ENCODE measurements at regions not wholly inside any gene's neighbourhood (a gene's known extent, or its start where the extent isn't known, plus 50 kb on each side); places are given as distances from the start of the nearest gene placed in this dataset.

- no peak for DNase-seq (ENCODE audit: low read depth)
- Histone ChIP-seq H3K36me3 (ENCODE audit: control insufficient read depth, insufficient read depth, low read length) (no peaks in the 10 kb centered on the region), H3K4me3 (ENCODE audit: low read depth, low read length) (no peak overlapping the region), H3K27me3 (ENCODE audit: control insufficient read depth, insufficient read depth, low read length) (no peaks in the 10 kb centered on the region)
- TF ChIP-seq CTCF (IDR thresholded peaks at IDR 0.05; ENCODE audit: insufficient read depth, low read length, poor library complexity, severe bottlenecking) = no peak
These were observed 150.6 kb upstream of the SPACA7 start for GRCh38 chr13:112225429-112226090.

- Histone ChIP-seq H3K4me3 (ENCODE audit: low read depth, low read length) (no peak overlapping the region), H3K36me3 (ENCODE audit: control insufficient read depth, insufficient read depth, low read length) (no peaks in the 10 kb centered on the region), H3K27me3 (ENCODE audit: control insufficient read depth, insufficient read depth, low read length) (no peaks in the 10 kb centered on the region)
- no peak for TF ChIP-seq CTCF (IDR thresholded peaks at IDR 0.05; ENCODE audit: insufficient read depth, low read length, poor library complexity, severe bottlenecking)
- DNase-seq (ENCODE audit: low read depth) = no peak
These were observed 149.7 kb upstream of the SPACA7 start for GRCh38 chr13:112226320-112227002.

GRCh38 chr13:112227031-112227430 lies 149.1 kb upstream of the SPACA7 start:
- Histone ChIP-seq H3K36me3 (ENCODE audit: control insufficient read depth, insufficient read depth, low read length) (no peaks in the 10 kb centered on the region), H3K4me3 (ENCODE audit: low read depth, low read length) (no peak overlapping the region), H3K27me3 (ENCODE audit: control insufficient read depth, insufficient read depth, low read length) (no peaks in the 10 kb centered on the region)
- DNase-seq (ENCODE audit: low read depth) = no peak
- TF ChIP-seq CTCF (IDR thresholded peaks at IDR 0.05; ENCODE audit: insufficient read depth, low read length, poor library complexity, severe bottlenecking) = no peak

- Histone ChIP-seq H3K27me3 (ENCODE audit: control insufficient read depth, insufficient read depth, low read length) (no peaks in the 10 kb centered on the region), H3K36me3 (ENCODE audit: control insufficient read depth, insufficient read depth, low read length) (no peaks in the 10 kb centered on the region)
These were observed 146.7 kb upstream of the SPACA7 start for GRCh38 chr13:112229445-112229844.

GRCh38 chr13:112229992-112230872 lies 145.9 kb upstream of the SPACA7 start:
- Histone ChIP-seq H3K36me3 (ENCODE audit: control insufficient read depth, insufficient read depth, low read length) (no peaks in the 10 kb centered on the region), H3K4me3 (ENCODE audit: low read depth, low read length) (no peak overlapping the region), H3K27me3 (ENCODE audit: control insufficient read depth, insufficient read depth, low read length) (no peaks in the 10 kb centered on the region)
- no peak for TF ChIP-seq CTCF (IDR thresholded peaks at IDR 0.05; ENCODE audit: insufficient read depth, low read length, poor library complexity, severe bottlenecking)
- DNase-seq (ENCODE audit: low read depth) = no peak

More at GRCh38 chr13:112229445-112229844, 146.7 kb upstream of the SPACA7 start:
- no peak overlapping the region for H3K4me3 ChIP-seq (ENCODE audit: low read depth, low read length)
- no peak for TF ChIP-seq CTCF (IDR thresholded peaks at IDR 0.05; ENCODE audit: insufficient read depth, low read length, poor library complexity, severe bottlenecking)
- DNase-seq (ENCODE audit: low read depth) = no peak

Measured in kidney epithelial cell (primary cell).